Suprapubic skin (tissue), 4 donors: ENCODE measurements at regions not wholly inside any gene's neighbourhood (a gene's known extent, or its start where the extent isn't known, plus 50 kb on each side); places are given as distances from the start of the nearest gene placed in this dataset.

Source experiments
- POLR2A ChIP-seq, 2 donors: fragments of 450-650 bp; IDR thresholded peaks; one replicate each; pipeline ENCODE4 v1.6.1; 2017; ENCODE audit warnings: antibody characterized with exemption in 2 of 2, mild to moderate bottlenecking in 2 of 2, moderate library complexity in 2 of 2
- POLR2AphosphoS5 ChIP-seq, 3 donors: sonication (generic); formaldehyde crosslinking; IDR thresholded peaks; one replicate each; pipeline ENCODE4 v1.6.1; 2017; ENCODE audit warnings: antibody characterized with exemption in 3 of 3
- TF ChIP-seq, protein P1 (sequence below), 2 donors: fragments of 200-600 bp in 1 of 2; fragments of 450-650 bp in 1 of 2; sonication (generic) in 1 of 2; IDR thresholded peaks; one replicate each; pipeline ENCODE4 v1.5.1; 2016 to 2019; ENCODE audit warnings: antibody characterized with exemption in 2 of 2, mild to moderate bottlenecking in 1 of 2, moderate library complexity in 1 of 2

GRCh38 chr1:5552787-5553484, 439.3 kb downstream of the NPHP4 start:
- no peak for TF ChIP-seq POLR2A (IDR thresholded peaks at IDR 0.05)
- TF ChIP-seq, protein P1, sequence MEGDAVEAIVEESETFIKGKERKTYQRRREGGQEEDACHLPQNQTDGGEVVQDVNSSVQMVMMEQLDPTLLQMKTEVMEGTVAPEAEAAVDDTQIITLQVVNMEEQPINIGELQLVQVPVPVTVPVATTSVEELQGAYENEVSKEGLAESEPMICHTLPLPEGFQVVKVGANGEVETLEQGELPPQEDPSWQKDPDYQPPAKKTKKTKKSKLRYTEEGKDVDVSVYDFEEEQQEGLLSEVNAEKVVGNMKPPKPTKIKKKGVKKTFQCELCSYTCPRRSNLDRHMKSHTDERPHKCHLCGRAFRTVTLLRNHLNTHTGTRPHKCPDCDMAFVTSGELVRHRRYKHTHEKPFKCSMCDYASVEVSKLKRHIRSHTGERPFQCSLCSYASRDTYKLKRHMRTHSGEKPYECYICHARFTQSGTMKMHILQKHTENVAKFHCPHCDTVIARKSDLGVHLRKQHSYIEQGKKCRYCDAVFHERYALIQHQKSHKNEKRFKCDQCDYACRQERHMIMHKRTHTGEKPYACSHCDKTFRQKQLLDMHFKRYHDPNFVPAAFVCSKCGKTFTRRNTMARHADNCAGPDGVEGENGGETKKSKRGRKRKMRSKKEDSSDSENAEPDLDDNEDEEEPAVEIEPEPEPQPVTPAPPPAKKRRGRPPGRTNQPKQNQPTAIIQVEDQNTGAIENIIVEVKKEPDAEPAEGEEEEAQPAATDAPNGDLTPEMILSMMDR (IDR thresholded peaks at IDR 0.05), result no peak
- no peak for TF ChIP-seq POLR2AphosphoS5 (IDR thresholded peaks at IDR 0.05)
